Tibial nerve (tissue), 4 donors: ENCODE measurements at regions not wholly inside any gene's neighbourhood (a gene's known extent, or its start where the extent isn't known, plus 50 kb on each side); places are given as distances from the start of the nearest gene placed in this dataset.

Experiments used
- DNase-seq, 2 donors: peaks; one replicate each; pipeline ENCODE4 v3.0.0-alpha.2; 2019; ENCODE audit warnings: low spot score in 2 of 2
- H3K27ac ChIP-seq, 4 donors: fragments of 200-600 bp; sonication (generic) in 3 of 4; one replicate each; pipeline ENCODE4 v1.5.1; 2017 to 2019; ENCODE audit warnings: mild to moderate bottlenecking in 1 of 4
- H3K27me3 ChIP-seq, 2 donors: fragments of 200-600 bp; sonication (generic) in 1 of 2; one replicate each; pipeline versions ENCODE4 v1.5.1 to v1.6.0; 2017 to 2019
- H3K36me3 ChIP-seq, 3 donors: fragments of 200-600 bp; sonication (generic); one replicate each; pipeline ENCODE4 v1.5.1; 2018 to 2019
- H3K4me1 ChIP-seq, 4 donors: fragments of 200-600 bp; sonication (generic) in 3 of 4; one replicate each; pipeline ENCODE4 v1.5.1; 2017 to 2019
- H3K4me3 ChIP-seq, 4 donors: fragments of 200-600 bp; sonication (generic) in 3 of 4; one replicate each; pipeline ENCODE4 v1.5.1; 2017 to 2019; ENCODE audit warnings: mild to moderate bottlenecking in 1 of 4, moderate library complexity in 1 of 4
- H3K9me3 ChIP-seq, 4 donors: fragments of 200-600 bp; sonication (generic) in 3 of 4; one replicate each; pipeline ENCODE4 v1.5.1; 2017 to 2019
- EP300 ChIP-seq, 2 donors: sonication (generic); formaldehyde crosslinking; IDR thresholded peaks; one replicate each; pipeline ENCODE4 v1.6.1; 2017; ENCODE audit warnings: antibody characterized with exemption in 2 of 2, mild to moderate bottlenecking in 1 of 2
- POLR2A ChIP-seq, 2 donors: fragments of 450-650 bp; IDR thresholded peaks; one replicate each; pipeline ENCODE4 v1.6.1; 2017; ENCODE audit warnings: antibody characterized with exemption in 2 of 2, mild to moderate bottlenecking in 2 of 2, moderate library complexity in 2 of 2
- WGBS, 2 donors: methylation state at CpG; one replicate each; pipeline ENCODE4 v1.1.5; 2018; 5-methylcytosine and 5-hydroxymethylcytosine counted together
- TF ChIP-seq, protein P1 (sequence below), 5 experiments: fragments of 200-600 bp in 3 of 5; fragments of 450-650 bp in 2 of 5; sonication (generic) in 3 of 5; IDR thresholded peaks; one replicate each; pipeline ENCODE4 v1.5.1; 2016 to 2019; ENCODE audit warnings: antibody characterized with exemption in 5 of 5, mild to moderate bottlenecking in 3 of 5, moderate library complexity in 2 of 5

DNA sequence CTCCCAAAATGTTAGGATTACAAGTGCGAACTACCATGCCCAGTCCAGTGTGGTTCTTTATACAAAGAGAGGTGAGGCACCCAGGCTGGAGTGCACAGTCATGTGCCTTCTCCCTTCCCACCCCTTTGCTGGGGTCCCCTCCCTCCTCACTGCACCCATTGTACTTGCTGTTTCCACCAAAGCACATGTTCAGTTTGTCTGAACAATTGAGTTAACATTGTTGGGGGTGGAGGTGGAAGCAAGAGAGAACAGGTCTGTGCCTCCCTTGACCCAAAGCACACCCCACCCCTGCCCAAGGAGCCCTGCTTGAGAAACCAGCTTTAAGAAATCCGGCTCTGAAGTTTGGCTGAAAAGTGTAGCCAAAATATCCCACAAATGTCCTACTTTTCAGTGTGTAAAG, 142.3 kb upstream of the CDH5 start:
- no peak for DNase-seq
- Histone ChIP-seq H3K4me1 (peaks cover 0 to 26% (median 3%) of the 10 kb centered on the region in 4 donors), H3K27me3 (no peaks in the 10 kb centered on the region), H3K36me3 (no peaks in the 10 kb centered on the region), H3K9me3 (no peaks in the 10 kb centered on the region), H3K4me3 (no peak overlapping the region), H3K27ac (no peak overlapping the region)
- WGBS, 2 donors, result 78 to 81% methylated on average over 2 of the region's 2 CpGs
- TF ChIP-seq, protein P1, sequence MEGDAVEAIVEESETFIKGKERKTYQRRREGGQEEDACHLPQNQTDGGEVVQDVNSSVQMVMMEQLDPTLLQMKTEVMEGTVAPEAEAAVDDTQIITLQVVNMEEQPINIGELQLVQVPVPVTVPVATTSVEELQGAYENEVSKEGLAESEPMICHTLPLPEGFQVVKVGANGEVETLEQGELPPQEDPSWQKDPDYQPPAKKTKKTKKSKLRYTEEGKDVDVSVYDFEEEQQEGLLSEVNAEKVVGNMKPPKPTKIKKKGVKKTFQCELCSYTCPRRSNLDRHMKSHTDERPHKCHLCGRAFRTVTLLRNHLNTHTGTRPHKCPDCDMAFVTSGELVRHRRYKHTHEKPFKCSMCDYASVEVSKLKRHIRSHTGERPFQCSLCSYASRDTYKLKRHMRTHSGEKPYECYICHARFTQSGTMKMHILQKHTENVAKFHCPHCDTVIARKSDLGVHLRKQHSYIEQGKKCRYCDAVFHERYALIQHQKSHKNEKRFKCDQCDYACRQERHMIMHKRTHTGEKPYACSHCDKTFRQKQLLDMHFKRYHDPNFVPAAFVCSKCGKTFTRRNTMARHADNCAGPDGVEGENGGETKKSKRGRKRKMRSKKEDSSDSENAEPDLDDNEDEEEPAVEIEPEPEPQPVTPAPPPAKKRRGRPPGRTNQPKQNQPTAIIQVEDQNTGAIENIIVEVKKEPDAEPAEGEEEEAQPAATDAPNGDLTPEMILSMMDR (IDR thresholded peaks at IDR 0.05), result no peak
- TF ChIP-seq EP300 (IDR thresholded peaks at IDR 0.05), result no peak

DNA sequence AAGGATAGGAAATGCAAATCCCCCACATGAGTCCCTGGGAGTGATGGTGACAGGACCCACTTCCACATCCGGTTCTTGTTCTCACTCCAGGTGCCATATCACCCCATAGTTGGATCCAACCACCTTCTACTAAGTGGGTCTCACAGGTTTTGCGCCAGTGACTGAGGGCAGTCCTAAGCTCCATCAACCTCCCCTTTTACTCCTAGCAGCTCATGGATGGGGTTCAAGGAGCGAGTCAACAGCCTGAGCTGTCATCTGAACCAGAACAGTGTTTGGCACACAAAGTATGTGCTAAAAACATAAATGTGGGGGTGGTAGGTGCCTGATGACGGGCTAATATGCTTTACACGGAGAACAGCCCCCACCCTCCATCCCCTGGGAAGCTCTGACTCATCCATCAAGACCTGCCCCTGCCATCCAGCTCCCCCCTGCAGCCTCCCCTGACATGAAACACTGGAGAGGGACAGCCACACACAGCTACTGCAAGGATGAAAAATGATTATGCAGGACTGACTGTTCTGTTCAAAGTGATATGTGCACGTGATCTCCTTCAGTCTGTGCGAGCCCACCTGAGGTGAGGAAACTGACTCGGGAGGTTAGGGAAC, 143.2 kb upstream of the CDH5 start:
- Histone ChIP-seq H3K36me3 (no peaks in the 10 kb centered on the region), H3K4me3 (no peak overlapping the region)
- WGBS, 2 donors, result 66 to 68% methylated on average over 8 of the region's 8 CpGs

DNA sequence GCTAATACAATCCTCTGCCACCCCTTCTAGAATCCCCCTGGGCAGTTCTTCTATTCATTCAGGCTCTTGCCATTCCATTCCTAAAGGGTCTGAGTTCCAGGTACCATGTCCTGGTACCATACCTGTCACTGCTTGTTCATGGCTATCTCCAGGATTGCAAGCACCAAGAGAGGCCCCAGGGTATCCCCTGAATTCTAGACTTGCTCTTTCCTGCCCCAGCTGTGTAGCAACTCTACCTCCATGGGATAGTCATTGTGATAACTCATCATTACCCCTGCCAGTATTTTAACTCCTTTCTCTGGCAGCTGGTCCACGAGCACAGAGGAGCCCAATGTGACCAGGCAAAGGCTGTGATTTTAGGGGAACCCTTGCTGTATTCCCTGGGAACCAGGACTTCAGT, 143.7 kb upstream of the CDH5 start:
- WGBS, 2 donors, result 94 to 95% methylated on average over 1 of the region's 1 CpG
- Histone ChIP-seq H3K4me1 (peaks cover 0 to 17% (median 0%) of the 10 kb centered on the region in 4 donors), H3K27me3 (no peaks in the 10 kb centered on the region), H3K36me3 (no peaks in the 10 kb centered on the region), H3K9me3 (no peaks in the 10 kb centered on the region), H3K4me3 (no peak overlapping the region), H3K27ac (no peak overlapping the region)
- DNase-seq, result no peak
- TF ChIP-seq POLR2A (IDR thresholded peaks at IDR 0.05), result no peak
- no peak for TF ChIP-seq EP300 (IDR thresholded peaks at IDR 0.05)
- TF ChIP-seq, protein P1 (IDR thresholded peaks at IDR 0.05), result no peak

More for the DNA sequence above, 143.2 kb upstream of the CDH5 start:
- Histone ChIP-seq H3K27me3 (no peaks in the 10 kb centered on the region), H3K27ac (no peak overlapping the region), H3K4me1 (peaks cover 0 to 17% (median 0%) of the 10 kb centered on the region in 4 donors), H3K9me3 (no peaks in the 10 kb centered on the region)
- DNase-seq, result no peak
- TF ChIP-seq POLR2A (IDR thresholded peaks at IDR 0.05), result no peak
- no peak for TF ChIP-seq EP300 (IDR thresholded peaks at IDR 0.05)

DNA sequence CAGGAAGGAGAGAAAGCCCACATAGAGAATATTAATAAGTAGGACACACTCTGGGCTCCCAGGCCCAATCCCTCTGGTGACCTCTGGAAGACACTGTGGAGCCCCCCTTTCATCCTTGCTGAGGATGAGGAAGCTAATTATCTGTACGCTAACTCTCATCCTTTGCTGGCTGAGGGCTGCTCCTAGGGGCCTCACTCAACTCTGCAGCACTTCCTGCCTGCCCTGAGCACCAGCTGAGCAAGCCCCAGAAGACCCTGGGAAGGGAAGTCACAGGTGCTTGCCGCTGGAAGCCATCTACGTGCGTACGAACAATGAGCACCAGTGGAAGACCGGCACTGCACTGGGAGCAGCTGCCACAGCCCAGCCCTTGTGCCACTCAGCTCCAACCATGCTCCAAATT, 145.8 kb upstream of the CDH5 start:
- WGBS, 2 donors, result 62 to 74% methylated on average over 6 of the region's 6 CpGs
- H3K4me3 ChIP-seq, result no peak overlapping the region
- H3K27me3 ChIP-seq, result no peaks in the 10 kb centered on the region
- no peak for DNase-seq
- H3K4me1 ChIP-seq, result peaks cover 0 to 17% (median 0%) of the 10 kb centered on the region in 4 donors
- TF ChIP-seq, protein P1 (IDR thresholded peaks at IDR 0.05), result no peak
- TF ChIP-seq POLR2A (IDR thresholded peaks at IDR 0.05), result no peak
- no peak for TF ChIP-seq EP300 (IDR thresholded peaks at IDR 0.05)
- no peaks in the 10 kb centered on the region for H3K36me3 ChIP-seq
- H3K9me3 ChIP-seq, result no peaks in the 10 kb centered on the region
- no peak overlapping the region for H3K27ac ChIP-seq

DNA sequence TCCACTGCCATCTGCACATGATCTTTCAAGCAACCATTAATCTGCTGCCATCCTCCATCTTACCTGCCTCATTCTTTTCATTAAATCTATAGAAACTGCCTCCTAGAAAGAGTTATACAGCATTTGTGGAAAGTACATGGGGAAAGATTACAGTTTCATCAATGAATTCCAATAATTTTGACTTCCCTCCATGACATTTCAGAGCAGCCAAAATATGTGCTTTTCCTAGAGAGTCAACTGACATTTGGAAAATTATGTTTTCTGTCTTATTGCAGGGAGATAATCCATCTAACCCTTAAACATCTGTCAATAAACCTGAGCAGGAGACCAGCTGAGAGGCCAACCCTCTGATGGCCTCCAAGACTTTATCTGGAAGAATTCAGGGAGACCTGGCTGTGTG, 147.0 kb upstream of the CDH5 start:
- Histone ChIP-seq H3K9me3 (no peaks in the 10 kb centered on the region), H3K27ac (no peak overlapping the region), H3K36me3 (no peaks in the 10 kb centered on the region), H3K4me1 (peaks cover 0 to 10% (median 0%) of the 10 kb centered on the region in 4 donors), H3K4me3 (no peak overlapping the region), H3K27me3 (no peaks in the 10 kb centered on the region)
- TF ChIP-seq, protein P1 (IDR thresholded peaks at IDR 0.05), result no peak
- TF ChIP-seq POLR2A (IDR thresholded peaks at IDR 0.05), result no peak
- TF ChIP-seq EP300 (IDR thresholded peaks at IDR 0.05), result no peak
- DNase-seq, result no peak

GRCh38 chr16:66212428-66212827, 154.1 kb upstream of the CDH5 start:
- Histone ChIP-seq H3K27ac (no peak overlapping the region), H3K4me1 (peaks cover 0 to 3% (median 0%) of the 10 kb centered on the region in 4 donors), H3K27me3 (no peaks in the 10 kb centered on the region), H3K9me3 (no peaks in the 10 kb centered on the region), H3K36me3 (no peaks in the 10 kb centered on the region), H3K4me3 (no peak overlapping the region)
- no peak for DNase-seq
- WGBS, 2 donors, result 45 to 55% methylated on average over 6 of the region's 6 CpGs
- no peak for TF ChIP-seq EP300 (IDR thresholded peaks at IDR 0.05)
- no peak for TF ChIP-seq POLR2A (IDR thresholded peaks at IDR 0.05)
- TF ChIP-seq, protein P1 (IDR thresholded peaks at IDR 0.05), result no peak
